Right lobe of liver (tissue), 6 donors: ENCODE measurements at regions not wholly inside any gene's neighbourhood (a gene's known extent, or its start where the extent isn't known, plus 50 kb on each side); places are given as distances from the start of the nearest gene placed in this dataset.

ENCODE experiments used
- ATAC-seq, 4 donors: fragments of 200-7000 bp; cut with Tn5 transposase; one replicate each; pipeline ENCODE4 v1.9.1; 2020; ENCODE audit warnings: mild to moderate bottlenecking in 4 of 4, moderate library complexity in 4 of 4
- DNase-seq, 3 donors: peaks; one replicate each; pipeline ENCODE4 v3.0.0-alpha.2; 2020
- H3K27ac ChIP-seq, 3 donors: fragments of 200-600 bp; one replicate each; pipeline ENCODE4 v1.8.0; 2022
- H3K27me3 ChIP-seq, 2 donors: fragments of 200-600 bp; one replicate each; pipeline ENCODE4 v1.8.0; 2022
- H3K36me3 ChIP-seq, 4 donors: fragments of 200-600 bp; sonication (generic) in 1 of 4; one replicate each; pipeline versions ENCODE4 v1.5.1 to v1.8.0; 2017 to 2022; ENCODE audit warnings: control low read depth in 1 of 4
- H3K4me1 ChIP-seq, 4 donors: fragments of 200-600 bp; sonication (generic) in 1 of 4; one replicate each; pipeline versions ENCODE4 v1.5.1 to v1.8.0; 2017 to 2022; ENCODE audit warnings: control low read depth in 1 of 4
- H3K4me3 ChIP-seq, 3 donors: fragments of 200-600 bp; one replicate each; pipeline ENCODE4 v1.8.0; 2022
- H3K9me3 ChIP-seq, 4 donors: fragments of 200-600 bp; sonication (generic) in 1 of 4; one replicate each; pipeline versions ENCODE4 v1.5.1 to v1.8.0; 2017 to 2022; ENCODE audit warnings: control low read depth in 1 of 4
- CTCF ChIP-seq, 4 donors: fragments of 200-600 bp in 3 of 4; fragments of 450-650 bp in 1 of 4; IDR thresholded peaks; one replicate each; pipeline versions ENCODE4 v1.5.1 to v1.8.0; 2016 to 2022; ENCODE audit warnings: antibody characterized with exemption in 4 of 4, mild to moderate bottlenecking in 2 of 4
- POLR2A ChIP-seq: fragments of 450-650 bp; IDR thresholded peaks from one replicate; pipeline ENCODE4 v1.6.1; 2017; ENCODE audit warnings: antibody characterized with exemption, mild to moderate bottlenecking
- WGBS: methylation state at CpG from one replicate; pipeline ENCODE4 v1.1.6; 2018; ENCODE audit warnings: low coverage, low lambda C conversion rate; ENCODE audit not compliant: insufficient coverage; ENCODE audit errors: missing lambda C conversion rate; 5-methylcytosine and 5-hydroxymethylcytosine counted together
- intact Hi-C, 2 donors: fragments of 100-400 bp; cut with DNase I; formaldehyde crosslinking; loops; one replicate each; pipeline versions ENCODE4 v1.11.2 to v1.14.1; 2022
- donor health status: DM: no; HTN: yes; CAD: no.
- donor health status: DM: no; HTN: no; CAD: no.
- donor health status: DM: no; HTN: no; CAD: no.
- donor health status: DM: no; HTN: yes; CAD: no.
- donor health status: DM: no; HTN: yes; CAD: no.

- DNase-seq (no peak), ATAC-seq (peak in 1 of 4 donors; percentile 30)
- TF ChIP-seq CTCF (IDR thresholded peaks at IDR 0.05) (no peak), POLR2A (no peak)
- H3K9me3 ChIP-seq: no peaks in the 10 kb centered on the region
- no peaks in the 10 kb centered on the region for H3K27me3 ChIP-seq
- 48% methylated on average over 5 of the region's 5 CpGs for WGBS
- H3K4me3 ChIP-seq: no peak overlapping the region
- no peaks in the 10 kb centered on the region for H3K36me3 ChIP-seq
- intact Hi-C loops: no loop called here
- no peak overlapping the region for H3K27ac ChIP-seq
- H3K4me1 ChIP-seq: no peaks in the 10 kb centered on the region
Measured at GRCh38 chr5:6856653-6857052, 143.4 kb downstream of the TENT4A start.

GRCh38 chr5:6858419-6858818, 145.2 kb downstream of the TENT4A start:
- H3K9me3 ChIP-seq: peaks cover 0 to 2% (median 0%) of the 10 kb centered on the region in 4 donors
- no peak overlapping the region for H3K27ac ChIP-seq
- H3K36me3 ChIP-seq: no peaks in the 10 kb centered on the region
- no peak overlapping the region for H3K4me3 ChIP-seq
- DNase-seq (no peak), ATAC-seq (peak in 2 of 4 donors; percentile 17 to 35)
- no peak for TF ChIP-seq CTCF (IDR thresholded peaks at IDR 0.05)
- TF ChIP-seq POLR2A: no peak
- 54% methylated on average over 6 of the region's 7 CpGs for WGBS
- intact Hi-C loops: no loop called here
- no peaks in the 10 kb centered on the region for H3K4me1 ChIP-seq
- no peaks in the 10 kb centered on the region for H3K27me3 ChIP-seq

GRCh38 chr5:6859023-6859422, 145.8 kb downstream of the TENT4A start:
- intact Hi-C loops: no loop called here
- 78% methylated on average over 11 of the region's 11 CpGs for WGBS
- Histone ChIP-seq H3K9me3 (peaks cover 0 to 2% (median 0%) of the 10 kb centered on the region in 4 donors), H3K4me3 (no peak overlapping the region), H3K4me1 (no peaks in the 10 kb centered on the region), H3K36me3 (no peaks in the 10 kb centered on the region), H3K27me3 (no peaks in the 10 kb centered on the region), H3K27ac (no peak overlapping the region)
- no peak for ATAC-seq
- no peak for DNase-seq
- TF ChIP-seq POLR2A (no peak), CTCF (IDR thresholded peaks at IDR 0.05) (no peak)

DNA sequence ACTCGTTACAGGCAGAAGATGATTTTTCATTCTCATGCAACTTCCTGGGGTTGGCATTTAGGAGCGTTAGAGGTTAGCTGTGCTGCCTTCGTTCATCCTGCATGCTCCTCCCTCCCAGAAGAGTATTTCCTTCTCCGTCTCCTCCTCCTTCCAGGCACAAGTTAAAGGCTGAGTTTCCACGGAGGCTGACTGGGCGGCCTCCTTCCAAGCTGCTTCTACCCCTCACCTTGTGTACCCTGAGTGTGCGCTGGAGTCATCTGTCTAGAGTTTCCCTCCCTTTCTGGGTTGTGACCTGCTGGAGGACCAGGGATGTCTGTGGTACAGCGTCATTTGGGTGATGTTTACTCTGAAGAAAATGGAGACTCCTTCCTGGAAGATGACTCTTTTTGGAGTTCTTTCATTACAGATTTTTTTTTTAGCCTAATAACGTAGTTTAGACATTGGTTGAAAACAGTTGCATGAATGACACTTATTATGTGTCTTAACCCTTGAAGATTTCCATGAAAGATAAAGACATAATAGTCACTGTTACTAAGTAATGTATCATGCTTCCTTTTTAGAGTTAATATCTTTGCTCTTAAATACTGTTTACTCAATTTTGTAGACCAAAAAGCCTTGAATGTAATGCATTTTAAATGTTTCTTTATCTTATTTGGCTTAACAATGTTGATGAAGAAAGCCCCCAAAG, 146.9 kb downstream of the TENT4A start:
- Histone ChIP-seq H3K27me3 (no peaks in the 10 kb centered on the region), H3K27ac (no peak overlapping the region), H3K4me1 (no peaks in the 10 kb centered on the region), H3K4me3 (no peak overlapping the region), H3K36me3 (no peaks in the 10 kb centered on the region), H3K9me3 (peaks cover 0 to 2% (median 0%) of the 10 kb centered on the region in 4 donors)
- no peak for TF ChIP-seq POLR2A
- TF ChIP-seq CTCF (IDR thresholded peaks at IDR 0.05): no peak
- 40% methylated on average over 9 of the region's 9 CpGs for WGBS
- ATAC-seq: no peak
- intact Hi-C loops: no loop called here
- DNase-seq: no peak
